SK-N-SH treated with all-trans-retinoic acid at 6 μM for 48 hours (cell line): ENCODE measurements at regions not wholly inside any gene's neighbourhood (a gene's known extent, or its start where the extent isn't known, plus 50 kb on each side); places are given as distances from the start of the nearest gene placed in this dataset.

Experiments used
- ATAC-seq: fragments of 200-7000 bp; cut with Tn5 transposase; 3 replicates; pipeline ENCODE4 v1.9.1; 2020; ENCODE audit warnings: mild to moderate bottlenecking, moderate library complexity
- ARNTL ChIP-seq: fragments of 450-650 bp; formaldehyde crosslinking; IDR thresholded peaks from 2 replicates; pipeline ENCODE4 v1.5.0; 2020; ENCODE audit warnings: low read depth, mild to moderate bottlenecking, moderate library complexity, borderline replicate concordance
- BACH2 ChIP-seq: fragments of 250-450 bp; sonication (Bioruptor Pico); IDR thresholded peaks from 2 replicates; pipeline ENCODE4 v1.9.0; 2021; ENCODE audit warnings: mild to moderate bottlenecking, borderline replicate concordance
- CSDC2 ChIP-seq: fragments of 250-450 bp; sonication (Bioruptor Pico); IDR thresholded peaks from 2 replicates; pipeline ENCODE4 v1.5.0; 2020; ENCODE audit warnings: mild to moderate bottlenecking, moderate library complexity
- ESRRG ChIP-seq: fragments of 250-450 bp; sonication (Bioruptor Pico); IDR thresholded peaks from 2 replicates; pipeline ENCODE4 v1.6.1; 2021; ENCODE audit warnings: mild to moderate bottlenecking
- GLIS3 ChIP-seq: fragments of 250-450 bp; sonication (Bioruptor Pico); IDR thresholded peaks from 2 replicates; pipeline ENCODE4 v1.5.0; 2020; ENCODE audit warnings: mild to moderate bottlenecking, moderate library complexity
- ISL1 ChIP-seq: fragments of 250-450 bp; sonication (Bioruptor Pico); IDR thresholded peaks from 2 replicates; pipeline ENCODE4 v2.1.2; 2022; ENCODE audit warnings: mild to moderate bottlenecking, moderate library complexity
- OSR1 ChIP-seq: fragments of 250-450 bp; sonication (Bioruptor Pico); IDR thresholded peaks from 2 replicates; pipeline ENCODE4 v1.8.0; 2022; ENCODE audit warnings: moderate library complexity, mild to moderate bottlenecking, inconsistent platforms
- POU6F1 ChIP-seq: fragments of 250-450 bp; sonication (Bioruptor Pico); IDR thresholded peaks from 2 replicates; pipeline ENCODE4 v1.8.0; 2021; ENCODE audit warnings: low read depth, mild to moderate bottlenecking, moderate library complexity, borderline replicate concordance
- PPARA ChIP-seq: fragments of 250-450 bp; sonication (Bioruptor Pico); IDR thresholded peaks from 2 replicates; pipeline ENCODE4 v1.5.0; 2020; ENCODE audit warnings: mild to moderate bottlenecking, borderline replicate concordance
- RARB ChIP-seq: fragments of 250-450 bp; sonication (Bioruptor Pico); IDR thresholded peaks from 2 replicates; pipeline ENCODE4 v1.8.0; 2021; ENCODE audit warnings: mild to moderate bottlenecking, moderate library complexity
- TCF4 ChIP-seq: fragments of 250-450 bp; sonication (Bioruptor Pico); IDR thresholded peaks from 2 replicates; pipeline ENCODE4 v1.8.0; 2021; ENCODE audit warnings: mild to moderate bottlenecking, moderate library complexity, borderline replicate concordance
- TOX ChIP-seq: fragments of 250-450 bp; sonication (Bioruptor Pico); IDR thresholded peaks from 2 replicates; pipeline ENCODE4 v1.8.0; 2021; ENCODE audit warnings: mild to moderate bottlenecking, moderate library complexity, borderline replicate concordance
- TSHZ2 ChIP-seq: fragments of 250-450 bp; sonication (Bioruptor Pico); IDR thresholded peaks from 2 replicates; pipeline ENCODE4 v1.5.0; 2020; ENCODE audit warnings: mild to moderate bottlenecking, moderate library complexity
- ZC3H10 ChIP-seq: fragments of 250-450 bp; sonication (Bioruptor Pico); IDR thresholded peaks from 2 replicates; pipeline ENCODE4 v1.5.1; 2021; ENCODE audit warnings: mild to moderate bottlenecking, moderate library complexity
- ZFP3 ChIP-seq: fragments of 250-450 bp; sonication (Bioruptor Pico); IDR thresholded peaks from 2 replicates; pipeline ENCODE4 v1.5.0; 2020; ENCODE audit warnings: mild to moderate bottlenecking, moderate library complexity
- ZFP30 ChIP-seq: fragments of 450-650 bp; formaldehyde crosslinking; IDR thresholded peaks from 2 replicates; pipeline ENCODE4 v1.5.0; 2022; ENCODE audit warnings: mild to moderate bottlenecking, moderate library complexity
- ZNF565 ChIP-seq: fragments of 450-650 bp; formaldehyde crosslinking; conservative IDR thresholded peaks from 2 replicates; pipeline ENCODE4 v1.5.0; 2020; ENCODE audit warnings: low read depth, mild to moderate bottlenecking, moderate library complexity
- ZNF70 ChIP-seq: fragments of 450-650 bp; formaldehyde crosslinking; IDR thresholded peaks from 2 replicates; pipeline ENCODE4 v1.5.0; 2020; ENCODE audit warnings: mild to moderate bottlenecking, moderate library complexity
- ZNF8 ChIP-seq: fragments of 450-650 bp; formaldehyde crosslinking; IDR thresholded peaks from 2 replicates; pipeline ENCODE4 v1.5.0; 2020; ENCODE audit warnings: mild to moderate bottlenecking, moderate library complexity
- TF ChIP-seq, protein P1 (sequence below): fragments of 250-450 bp; sonication (Bioruptor Pico); IDR thresholded peaks from 2 replicates; pipeline ENCODE4 v1.5.1; 2020; ENCODE audit warnings: low read depth, mild to moderate bottlenecking, moderate library complexity
- TF ChIP-seq, protein P2 (sequence below): fragments of 250-450 bp; sonication (Bioruptor Pico); IDR thresholded peaks from 2 replicates; pipeline ENCODE4 v1.8.0; 2020; ENCODE audit warnings: mild to moderate bottlenecking, moderate library complexity, borderline replicate concordance

DNA sequence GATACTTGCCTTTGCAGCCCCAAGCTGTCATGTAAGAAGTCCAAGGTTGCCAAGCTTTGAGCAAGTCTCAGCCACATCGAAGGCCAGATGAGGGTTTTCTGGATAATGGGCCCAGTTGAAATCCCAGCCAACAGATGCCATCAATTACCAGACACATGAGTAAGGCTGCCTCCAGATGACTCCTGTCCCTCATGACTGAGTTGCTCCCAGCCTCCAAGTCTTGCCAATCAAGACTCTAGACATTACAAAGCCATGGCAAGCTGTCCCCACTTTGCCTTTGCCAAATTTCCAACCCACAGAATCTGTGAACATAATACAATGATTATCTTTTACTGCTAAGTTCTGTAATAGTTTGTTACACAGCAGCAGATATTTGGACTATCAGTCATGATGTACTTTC is 76.8 kb upstream of the ARMC2 start:
- no peak for ATAC-seq
- TF ChIP-seq ZNF8 (CRISPR knock-in tag) = no peak
- no peak for TF ChIP-seq CSDC2 (CRISPR knock-in tag)
- no peak for TF ChIP-seq TCF4 (CRISPR knock-in tag)
- TF ChIP-seq RARB (CRISPR knock-in tag) = no peak
- no peak for TF ChIP-seq ISL1 (CRISPR knock-in tag)
- no peak for TF ChIP-seq ZFP30 (CRISPR knock-in tag)
- TF ChIP-seq, protein P1, sequence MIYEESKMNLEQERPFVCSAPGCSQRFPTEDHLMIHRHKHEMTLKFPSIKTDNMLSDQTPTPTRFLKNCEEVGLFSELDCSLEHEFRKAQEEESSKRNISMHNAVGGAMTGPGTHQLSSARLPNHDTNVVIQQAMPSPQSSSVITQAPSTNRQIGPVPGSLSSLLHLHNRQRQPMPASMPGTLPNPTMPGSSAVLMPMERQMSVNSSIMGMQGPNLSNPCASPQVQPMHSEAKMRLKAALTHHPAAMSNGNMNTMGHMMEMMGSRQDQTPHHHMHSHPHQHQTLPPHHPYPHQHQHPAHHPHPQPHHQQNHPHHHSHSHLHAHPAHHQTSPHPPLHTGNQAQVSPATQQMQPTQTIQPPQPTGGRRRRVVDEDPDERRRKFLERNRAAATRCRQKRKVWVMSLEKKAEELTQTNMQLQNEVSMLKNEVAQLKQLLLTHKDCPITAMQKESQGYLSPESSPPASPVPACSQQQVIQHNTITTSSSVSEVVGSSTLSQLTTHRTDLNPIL = no peak
- TF ChIP-seq POU6F1 (CRISPR knock-in tag) = no peak
- TF ChIP-seq BACH2 (CRISPR knock-in tag) = no peak
- TF ChIP-seq PPARA (CRISPR knock-in tag) = no peak
- TF ChIP-seq ZFP3 = no peak
- TF ChIP-seq ZC3H10 (CRISPR knock-in tag) = no peak
- TF ChIP-seq TOX (CRISPR knock-in tag) = no peak
- TF ChIP-seq TSHZ2 (CRISPR knock-in tag) = no peak
- TF ChIP-seq, protein P2, sequence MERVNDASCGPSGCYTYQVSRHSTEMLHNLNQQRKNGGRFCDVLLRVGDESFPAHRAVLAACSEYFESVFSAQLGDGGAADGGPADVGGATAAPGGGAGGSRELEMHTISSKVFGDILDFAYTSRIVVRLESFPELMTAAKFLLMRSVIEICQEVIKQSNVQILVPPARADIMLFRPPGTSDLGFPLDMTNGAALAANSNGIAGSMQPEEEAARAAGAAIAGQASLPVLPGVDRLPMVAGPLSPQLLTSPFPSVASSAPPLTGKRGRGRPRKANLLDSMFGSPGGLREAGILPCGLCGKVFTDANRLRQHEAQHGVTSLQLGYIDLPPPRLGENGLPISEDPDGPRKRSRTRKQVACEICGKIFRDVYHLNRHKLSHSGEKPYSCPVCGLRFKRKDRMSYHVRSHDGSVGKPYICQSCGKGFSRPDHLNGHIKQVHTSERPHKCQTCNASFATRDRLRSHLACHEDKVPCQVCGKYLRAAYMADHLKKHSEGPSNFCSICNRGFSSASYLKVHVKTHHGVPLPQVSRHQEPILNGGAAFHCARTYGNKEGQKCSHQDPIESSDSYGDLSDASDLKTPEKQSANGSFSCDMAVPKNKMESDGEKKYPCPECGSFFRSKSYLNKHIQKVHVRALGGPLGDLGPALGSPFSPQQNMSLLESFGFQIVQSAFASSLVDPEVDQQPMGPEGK = no peak
- TF ChIP-seq ESRRG = no peak

DNA sequence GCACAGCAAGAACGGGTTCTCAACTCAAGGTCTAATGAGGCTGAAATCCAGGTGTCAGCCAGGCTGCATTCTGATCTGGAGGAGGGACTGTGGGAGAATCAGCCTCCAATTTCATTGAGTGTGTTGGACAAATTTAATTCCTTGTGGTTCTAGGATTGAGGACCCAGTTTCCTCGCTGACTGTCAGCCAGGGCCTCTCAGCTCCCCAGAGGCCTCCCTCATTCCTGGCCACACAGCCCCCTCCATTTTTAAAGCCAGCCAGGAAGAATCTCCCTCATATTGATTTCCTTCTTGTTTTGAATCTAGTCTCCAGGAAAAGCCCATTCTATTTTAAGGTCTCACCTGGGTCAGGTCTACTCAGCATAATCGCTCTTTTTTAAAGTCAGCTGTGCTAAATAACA is 73.7 kb upstream of the ARMC2 start:
- ATAC-seq = no peak
- TF ChIP-seq TOX (CRISPR knock-in tag) (no peak), CSDC2 (CRISPR knock-in tag) (no peak), RARB (CRISPR knock-in tag) (no peak), GLIS3 (CRISPR knock-in tag) (no peak), ZFP3 (no peak), ZNF8 (CRISPR knock-in tag) (no peak), ZNF70 (CRISPR knock-in tag) (no peak), ARNTL (CRISPR knock-in tag) (no peak), TSHZ2 (CRISPR knock-in tag) (no peak), OSR1 (CRISPR knock-in tag) (no peak), BACH2 (CRISPR knock-in tag) (no peak), PPARA (CRISPR knock-in tag) (no peak), ZNF565 (CRISPR knock-in tag) (no peak), POU6F1 (CRISPR knock-in tag) (no peak)
- TF ChIP-seq, protein P2 = no peak
- TF ChIP-seq, protein P1 = no peak
